ENCODE measurements at regions not wholly inside any gene's neighbourhood (a gene's known extent, or its start where the extent isn't known, plus 50 kb on each side); places are given as distances from the start of the nearest gene placed in this dataset.

DNA sequence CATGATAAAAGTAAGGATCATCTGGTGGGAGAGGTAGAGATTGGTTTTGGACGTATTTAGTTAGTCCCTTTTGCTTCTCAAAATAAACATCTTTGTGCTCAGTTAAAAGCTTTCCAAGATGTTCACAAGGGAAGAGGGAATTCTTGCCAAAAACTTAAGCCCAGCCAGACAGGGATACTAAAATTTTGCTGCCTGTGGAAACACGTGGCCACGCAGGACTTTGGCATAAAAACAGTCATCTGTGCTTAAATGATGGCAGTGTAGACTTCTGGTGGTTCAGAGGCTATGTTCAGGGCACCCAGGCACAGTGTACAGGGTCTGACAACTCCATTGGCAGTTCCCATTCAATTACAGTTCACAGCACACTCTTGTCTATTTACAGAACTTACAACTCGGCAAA is 93.2 kb upstream of the JADE1 start:
- TF ChIP-seq YY1 (IDR thresholded peaks at IDR 0.05; ENCODE audit: insufficient read depth, insufficient read length) (no peak), SUZ12 (IDR thresholded peaks at IDR 0.05; ENCODE audit: extremely low read depth, insufficient read depth, insufficient read length) (no peak), ZNF274 (IDR thresholded peaks at IDR 0.05; ENCODE audit: low read depth, low read length) (no peak)

All from NT2/D1 (cell line).